ENCODE measurements at regions not wholly inside any gene's neighbourhood (a gene's known extent, or its start where the extent isn't known, plus 50 kb on each side); places are given as distances from the start of the nearest gene placed in this dataset.
"Not testable (repeated sequence)": the region's sequence is repeated elsewhere in the genome, so short reads cannot be mapped to it uniquely, and the experiment has no call there.

GRCh38 chr15:55126111-55126510 is 70.6 kb downstream of the RSL24D1 start:
- no peak for DNase-seq

GRCh38 chr15:55124616-55125015 is 72.1 kb downstream of the RSL24D1 start:
- DNase-seq = no peak

- no peak for DNase-seq
These were observed 78.3 kb downstream of the RSL24D1 start for GRCh38 chr15:55118344-55118870.

GRCh38 chr15:55116636-55117035 is 80.1 kb downstream of the RSL24D1 start:
- DNase-seq = no peak

- no peak for DNase-seq
These were observed 83.0 kb downstream of the RSL24D1 start for GRCh38 chr15:55113736-55114135.

- DNase-seq = no peak
These were observed 84.0 kb downstream of the RSL24D1 start for GRCh38 chr15:55112706-55113105.

- DNase-seq = no peak
These were observed 86.3 kb downstream of the RSL24D1 start for GRCh38 chr15:55110446-55110845.

- DNase-seq = peak; percentile 7 to 51 (median 31)
These were observed 87.8 kb downstream of the RSL24D1 start for GRCh38 chr15:55108858-55109518.

- no peak for DNase-seq
These were observed 88.3 kb downstream of the RSL24D1 start for GRCh38 chr15:55108448-55108847.

- DNase-seq = no peak
These were observed 90.6 kb downstream of the RSL24D1 start for GRCh38 chr15:55106155-55106554.

- no peak for DNase-seq
These were observed 102.6 kb downstream of the RSL24D1 start for GRCh38 chr15:55094136-55094535.

GRCh38 chr15:55088207-55088606 is 108.5 kb downstream of the RSL24D1 start:
- no peak for DNase-seq

GRCh38 chr15:55084673-55085072 is 112.1 kb downstream of the RSL24D1 start:
- no peak for DNase-seq

- no peak for DNase-seq
These were observed 112.5 kb downstream of the RSL24D1 start for GRCh38 chr15:55084216-55084615.

- not testable (repeated sequence) for DNase-seq
These were observed 119.7 kb downstream of the RSL24D1 start for GRCh38 chr15:55077052-55077451.

GRCh38 chr15:55074431-55074830 is 122.3 kb downstream of the RSL24D1 start:
- DNase-seq = no peak

- not testable (repeated sequence) for DNase-seq
These were observed 132.8 kb downstream of the RSL24D1 start for GRCh38 chr15:55063970-55064369.

GRCh38 chr15:55060836-55061235 is 135.9 kb downstream of the RSL24D1 start:
- no peak for DNase-seq

- no peak for DNase-seq
These were observed 140.2 kb downstream of the RSL24D1 start for GRCh38 chr15:55056500-55056899.

- DNase-seq = no peak
These were observed 152.6 kb downstream of the RSL24D1 start for GRCh38 chr15:55044162-55044561.

GRCh38 chr15:55037071-55037470 is 159.7 kb downstream of the RSL24D1 start:
- DNase-seq = no peak

GRCh38 chr15:55035749-55036148 is 161.0 kb downstream of the RSL24D1 start:
- DNase-seq = no peak

- DNase-seq = no peak
These were observed 163.2 kb downstream of the RSL24D1 start for GRCh38 chr15:55033574-55033973.

- no peak for DNase-seq
These were observed 165.0 kb downstream of the RSL24D1 start for GRCh38 chr15:55031727-55032126.

GRCh38 chr15:55026381-55026780 is 170.4 kb downstream of the RSL24D1 start:
- DNase-seq = no peak
